ENCODE measurements at regions not wholly inside any gene's neighbourhood (a gene's known extent, or its start where the extent isn't known, plus 50 kb on each side); places are given as distances from the start of the nearest gene placed in this dataset.

DNA sequence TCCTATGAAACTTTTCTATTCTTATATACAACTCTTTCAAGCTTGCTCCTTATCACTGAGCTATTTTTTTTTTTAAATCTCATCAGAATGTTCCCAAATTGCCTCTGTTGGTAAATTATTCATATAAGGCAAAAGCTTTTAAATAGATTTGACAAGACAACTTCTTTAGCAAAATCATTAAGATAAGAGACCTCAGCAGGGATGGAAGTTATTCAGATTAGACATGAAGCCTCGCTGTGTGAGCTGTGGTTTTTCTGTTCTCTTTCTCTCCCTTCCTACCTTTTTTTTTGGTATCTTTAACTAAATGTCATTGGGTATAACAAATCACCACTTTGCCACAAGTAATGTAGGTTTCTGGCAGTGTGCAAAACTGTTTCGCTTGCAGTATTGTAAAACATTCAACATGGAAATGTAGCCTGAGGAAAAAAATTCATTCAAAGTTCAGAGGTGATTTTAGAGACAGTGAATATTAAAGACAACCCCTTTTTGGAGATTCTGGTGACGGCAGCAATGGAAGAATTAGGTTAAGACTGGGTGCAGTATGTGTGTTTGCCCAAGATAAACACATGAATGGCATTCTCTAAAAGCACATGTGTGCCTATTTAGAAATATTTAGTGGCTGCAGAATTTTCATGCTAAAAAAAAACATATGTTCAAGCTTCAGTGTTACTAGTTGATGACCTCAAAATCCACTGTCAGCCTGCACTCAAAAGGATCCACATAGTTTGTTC is 467.1 kb downstream of the ZNF608 start:
- no peak overlapping the region for H3K4me3 ChIP-seq
- intact Hi-C loops (cut with DNase I; ENCODE audit: low total_unique reads): no loop called here
- no peaks in the 10 kb centered on the region for H3K27me3 ChIP-seq
- TF ChIP-seq POLR2A (IDR thresholded peaks at IDR 0.05): no peak
- TF ChIP-seq CTCF (IDR thresholded peaks at IDR 0.05): no peak
- H3K36me3 ChIP-seq: no peaks in the 10 kb centered on the region
- DNase-seq: no peak
- no peaks in the 10 kb centered on the region for H3K4me1 ChIP-seq
- no peak overlapping the region for H3K27ac ChIP-seq
- H3K9me3 ChIP-seq: no peaks in the 10 kb centered on the region

GRCh38 chr5:124278636-124279035 is 467.8 kb downstream of the ZNF608 start:
- H3K36me3 ChIP-seq: no peaks in the 10 kb centered on the region
- H3K27me3 ChIP-seq: no peaks in the 10 kb centered on the region
- intact Hi-C loops (cut with DNase I; ENCODE audit: low total_unique reads): no loop called here
- no peak for DNase-seq
- no peaks in the 10 kb centered on the region for H3K4me1 ChIP-seq
- H3K9me3 ChIP-seq: no peaks in the 10 kb centered on the region
- TF ChIP-seq CTCF (IDR thresholded peaks at IDR 0.05) (no peak), POLR2A (IDR thresholded peaks at IDR 0.05) (no peak)
- H3K4me3 ChIP-seq: no peak overlapping the region
- no peak overlapping the region for H3K27ac ChIP-seq

GRCh38 chr5:124277767-124278545 is 468.5 kb downstream of the ZNF608 start:
- intact Hi-C loops (cut with DNase I; ENCODE audit: low total_unique reads): no loop called here
- H3K4me3 ChIP-seq: no peak overlapping the region
- no peaks in the 10 kb centered on the region for H3K36me3 ChIP-seq
- no peak overlapping the region for H3K27ac ChIP-seq
- no peak for DNase-seq
- no peaks in the 10 kb centered on the region for H3K4me1 ChIP-seq
- H3K9me3 ChIP-seq: no peaks in the 10 kb centered on the region
- TF ChIP-seq POLR2A (IDR thresholded peaks at IDR 0.05) (no peak), CTCF (IDR thresholded peaks at IDR 0.05) (no peak)
- no peaks in the 10 kb centered on the region for H3K27me3 ChIP-seq

GRCh38 chr5:124276166-124276565 is 470.3 kb downstream of the ZNF608 start:
- Histone ChIP-seq H3K4me3 (no peak overlapping the region), H3K4me1 (no peaks in the 10 kb centered on the region), H3K27ac (no peak overlapping the region), H3K36me3 (no peaks in the 10 kb centered on the region), H3K27me3 (no peaks in the 10 kb centered on the region), H3K9me3 (no peaks in the 10 kb centered on the region)
- TF ChIP-seq POLR2A (IDR thresholded peaks at IDR 0.05): no peak
- no peak for TF ChIP-seq CTCF (IDR thresholded peaks at IDR 0.05)
- intact Hi-C loops (cut with DNase I; ENCODE audit: low total_unique reads): no loop called here
- DNase-seq: no peak

DNA sequence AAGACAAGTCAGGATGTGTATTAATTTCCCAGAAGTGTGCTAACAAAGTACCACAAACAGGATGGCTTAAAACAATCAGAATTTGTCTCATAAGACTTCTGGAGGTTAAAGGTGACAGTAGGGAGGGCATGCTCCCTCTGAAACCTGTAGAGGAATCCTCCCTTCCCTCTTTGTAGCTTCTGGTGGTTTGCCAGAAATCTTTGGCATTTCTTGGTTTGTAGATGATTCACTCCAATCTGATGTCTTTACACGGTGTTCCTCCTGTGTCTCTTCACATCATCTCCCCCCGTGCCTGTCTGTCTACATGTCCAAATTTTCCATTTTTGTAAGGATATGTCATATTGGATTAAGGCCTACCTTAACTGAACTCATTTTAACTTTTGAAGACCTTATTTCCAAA is 471.5 kb downstream of the ZNF608 start:
- no peaks in the 10 kb centered on the region for H3K9me3 ChIP-seq
- H3K27me3 ChIP-seq: no peaks in the 10 kb centered on the region
- intact Hi-C loops (cut with DNase I; ENCODE audit: low total_unique reads): no loop called here
- H3K27ac ChIP-seq: no peak overlapping the region
- H3K36me3 ChIP-seq: no peaks in the 10 kb centered on the region
- TF ChIP-seq CTCF (IDR thresholded peaks at IDR 0.05): no peak
- H3K4me1 ChIP-seq: no peaks in the 10 kb centered on the region
- DNase-seq: no peak
- H3K4me3 ChIP-seq: no peak overlapping the region

All from uterus (tissue), 3 donors.